ENCODE measurements at regions not wholly inside any gene's neighbourhood (a gene's known extent, or its start where the extent isn't known, plus 50 kb on each side); places are given as distances from the start of the nearest gene placed in this dataset.
"Not testable (repeated sequence)": the region's sequence is repeated elsewhere in the genome, so short reads cannot be mapped to it uniquely, and the experiment has no call there.

DNA sequence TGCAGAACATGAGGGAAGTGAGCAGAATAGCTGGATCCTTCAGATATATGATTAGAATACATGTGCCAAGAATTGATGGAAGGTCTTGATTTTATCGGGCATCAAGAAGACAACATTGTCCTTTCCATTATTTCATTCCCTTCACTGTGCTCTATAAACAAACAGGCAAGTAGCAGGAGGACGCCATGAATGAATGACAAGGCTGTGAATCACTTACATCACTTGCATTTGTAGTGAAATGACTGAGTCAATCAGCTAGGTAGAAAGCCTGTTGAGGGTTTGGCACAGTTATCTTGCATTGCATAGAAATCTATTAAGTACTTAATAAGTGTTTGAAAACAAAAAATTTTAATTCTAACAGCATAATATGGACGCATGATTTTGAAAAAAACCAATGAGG lies 548.8 kb upstream of the IZUMO3 start:
- intact Hi-C loops (cut with micrococcal nuclease), result no loop called here
- H3K79me2 ChIP-seq (ENCODE audit: low read length), result no peaks in the 10 kb centered on the region
- H3K9ac ChIP-seq (ENCODE audit: low read length), result no peak overlapping the region
- no peaks in the 10 kb centered on the region for H3F3A ChIP-seq (ENCODE audit: low read length, unreplicated experiment)
- no peaks in the 10 kb centered on the region for H3K9me2 ChIP-seq (replicated peaks; ENCODE audit: low read length)
- POLR2A ChIA-PET (ENCODE audit: unreplicated experiment), result no interaction called here
- H2AFZ ChIP-seq (ENCODE audit: low read length), result no peak overlapping the region
- ATAC-seq (peak; percentile 94), DNase-seq (peak; percentile 38)
- H3K4me3 ChIP-seq (ENCODE audit: low read length), result no peak overlapping the region
- H3K27ac ChIP-seq (ENCODE audit: low read length), result peak overlapping the region; percentile 28; the same call in 1 of the 2 replicates
- no peaks in the 10 kb centered on the region for H3K36me3 ChIP-seq (ENCODE audit: low read depth, low read length)
- no peaks in the 10 kb centered on the region for H3K9me3 ChIP-seq (ENCODE audit: low read length)
- no peaks in the 10 kb centered on the region for H3K4me1 ChIP-seq (ENCODE audit: insufficient read depth, low read length)
- BruUV-seq (replicated peaks), result no TSS peak
- no peak overlapping the region for H3K4me2 ChIP-seq (ENCODE audit: low read length)
- TF ChIP-seq EZH2 (IDR thresholded peaks at IDR 0.05; ENCODE audit: low read length, unreplicated experiment), result no peak
- TF ChIP-seq EZH2phosphoT487 (IDR thresholded peaks at IDR 0.05; ENCODE audit: borderline replicate concordance, low read length), result no peak
- CTCF ChIA-PET, result interaction anchor here (0.5 kb wide), 1 partner anchor 616 kb away, joined by 4 read pairs; no protein-coding TSS in a partner anchor
- H4K20me1 ChIP-seq (ENCODE audit: low read length), result no peaks in the 10 kb centered on the region
- H3K27me3 ChIP-seq (ENCODE audit: low read length), result no peaks in the 10 kb centered on the region

DNA sequence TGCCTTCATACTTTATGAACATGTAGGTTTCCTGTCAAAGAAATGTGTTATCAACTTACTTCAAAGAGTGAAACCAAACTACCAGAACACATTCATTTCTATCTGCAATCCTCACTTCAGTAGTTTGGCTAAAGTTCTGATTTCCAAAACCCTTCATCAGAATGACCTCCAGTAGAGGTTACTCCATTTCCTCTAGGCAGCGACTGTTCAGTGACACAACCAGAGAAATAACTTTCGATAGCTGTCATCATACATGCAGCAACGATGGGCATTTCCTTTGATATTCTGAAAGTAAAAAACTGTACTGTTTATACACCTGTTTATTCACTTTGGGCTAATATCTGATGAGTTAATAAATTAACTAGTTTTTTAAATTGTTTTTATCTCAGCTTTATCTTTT lies 532.5 kb upstream of the IZUMO3 start:
- Histone ChIP-seq H3K9me3 (ENCODE audit: low read length) (no peaks in the 10 kb centered on the region), H3K4me1 (ENCODE audit: insufficient read depth, low read length) (no peaks in the 10 kb centered on the region), H3K79me2 (ENCODE audit: low read length) (no peaks in the 10 kb centered on the region), H3K9ac (ENCODE audit: low read length) (no peak overlapping the region), H4K20me1 (ENCODE audit: low read length) (no peaks in the 10 kb centered on the region), H2AFZ (ENCODE audit: low read length) (no peak overlapping the region), H3K27ac (ENCODE audit: low read length) (no peak overlapping the region), H3F3A (ENCODE audit: low read length, unreplicated experiment) (no peaks in the 10 kb centered on the region), H3K36me3 (ENCODE audit: low read depth, low read length) (no peaks in the 10 kb centered on the region), H3K4me3 (ENCODE audit: low read length) (no peak overlapping the region), H3K27me3 (ENCODE audit: low read length) (no peaks in the 10 kb centered on the region), H3K9me2 (replicated peaks; ENCODE audit: low read length) (no peaks in the 10 kb centered on the region), H3K4me2 (ENCODE audit: low read length) (no peak overlapping the region)
- intact Hi-C loops (cut with micrococcal nuclease), result no loop called here
- no peak for TF ChIP-seq EZH2 (IDR thresholded peaks at IDR 0.05; ENCODE audit: low read length, unreplicated experiment)
- TF ChIP-seq, protein P1, sequence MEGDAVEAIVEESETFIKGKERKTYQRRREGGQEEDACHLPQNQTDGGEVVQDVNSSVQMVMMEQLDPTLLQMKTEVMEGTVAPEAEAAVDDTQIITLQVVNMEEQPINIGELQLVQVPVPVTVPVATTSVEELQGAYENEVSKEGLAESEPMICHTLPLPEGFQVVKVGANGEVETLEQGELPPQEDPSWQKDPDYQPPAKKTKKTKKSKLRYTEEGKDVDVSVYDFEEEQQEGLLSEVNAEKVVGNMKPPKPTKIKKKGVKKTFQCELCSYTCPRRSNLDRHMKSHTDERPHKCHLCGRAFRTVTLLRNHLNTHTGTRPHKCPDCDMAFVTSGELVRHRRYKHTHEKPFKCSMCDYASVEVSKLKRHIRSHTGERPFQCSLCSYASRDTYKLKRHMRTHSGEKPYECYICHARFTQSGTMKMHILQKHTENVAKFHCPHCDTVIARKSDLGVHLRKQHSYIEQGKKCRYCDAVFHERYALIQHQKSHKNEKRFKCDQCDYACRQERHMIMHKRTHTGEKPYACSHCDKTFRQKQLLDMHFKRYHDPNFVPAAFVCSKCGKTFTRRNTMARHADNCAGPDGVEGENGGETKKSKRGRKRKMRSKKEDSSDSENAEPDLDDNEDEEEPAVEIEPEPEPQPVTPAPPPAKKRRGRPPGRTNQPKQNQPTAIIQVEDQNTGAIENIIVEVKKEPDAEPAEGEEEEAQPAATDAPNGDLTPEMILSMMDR (conservative IDR thresholded peaks at IDR 0.05; ENCODE audit: low read depth, low read length), result no peak
- no peak for TF ChIP-seq EZH2phosphoT487 (IDR thresholded peaks at IDR 0.05; ENCODE audit: borderline replicate concordance, low read length)
- CTCF ChIA-PET, result no interaction called here
- BruUV-seq (replicated peaks), result no TSS peak
- POLR2A ChIA-PET (ENCODE audit: unreplicated experiment), result no interaction called here
- ATAC-seq, result no peak
- no peak for DNase-seq

DNA sequence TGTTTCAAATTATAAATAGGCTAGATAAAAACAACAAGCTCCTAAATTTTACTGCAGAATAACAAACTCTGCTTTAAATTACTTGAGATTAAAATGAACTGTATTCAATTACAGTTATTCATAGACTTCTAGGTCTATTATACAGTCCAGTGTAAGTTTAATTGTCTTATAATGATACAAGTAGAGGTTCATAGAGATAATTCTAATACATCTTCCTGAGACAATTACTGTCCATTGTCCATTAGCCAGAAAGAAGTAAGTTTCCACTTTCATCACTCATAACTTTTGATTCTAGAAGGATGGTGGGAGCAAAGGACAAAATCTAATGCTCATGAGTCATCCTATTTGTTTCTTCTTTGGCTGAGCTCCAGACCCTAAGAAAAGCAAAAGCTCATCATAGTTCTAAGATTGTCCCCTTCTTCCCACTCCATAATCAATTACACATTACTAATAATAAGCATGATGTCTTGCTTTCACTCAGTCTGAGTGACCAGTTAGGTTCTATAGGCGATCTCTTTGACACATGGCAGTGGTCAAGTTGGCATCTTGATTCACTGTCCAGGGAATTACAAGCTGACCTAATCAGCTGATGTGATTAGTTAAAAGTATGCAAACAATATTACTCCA lies 502.5 kb upstream of the IZUMO3 start:
- ATAC-seq, result no peak
- Histone ChIP-seq H3K4me1 (ENCODE audit: insufficient read depth, low read length) (no peaks in the 10 kb centered on the region), H3K9me3 (ENCODE audit: low read length) (no peaks in the 10 kb centered on the region), H3K4me2 (ENCODE audit: low read length) (no peak overlapping the region), H3K4me3 (ENCODE audit: low read length) (no peak overlapping the region), H3K9me2 (replicated peaks; ENCODE audit: low read length) (no peaks in the 10 kb centered on the region), H3K36me3 (ENCODE audit: low read depth, low read length) (no peaks in the 10 kb centered on the region), H4K20me1 (ENCODE audit: low read length) (no peaks in the 10 kb centered on the region), H3K9ac (ENCODE audit: low read length) (no peak overlapping the region), H2AFZ (ENCODE audit: low read length) (no peak overlapping the region), H3K27ac (ENCODE audit: low read length) (no peak overlapping the region), H3K27me3 (ENCODE audit: low read length) (no peaks in the 10 kb centered on the region), H3K79me2 (ENCODE audit: low read length) (no peaks in the 10 kb centered on the region), H3F3A (ENCODE audit: low read length, unreplicated experiment) (no peaks in the 10 kb centered on the region)
- TF ChIP-seq EZH2phosphoT487 (IDR thresholded peaks at IDR 0.05; ENCODE audit: borderline replicate concordance, low read length) (no peak), EZH2 (IDR thresholded peaks at IDR 0.05; ENCODE audit: low read length, unreplicated experiment) (no peak)
- TF ChIP-seq, protein P1 (conservative IDR thresholded peaks at IDR 0.05; ENCODE audit: low read depth, low read length), result no peak
- ChIA-PET CTCF (no interaction called here), POLR2A (ENCODE audit: unreplicated experiment) (no interaction called here)
- no TSS peak for BruUV-seq (replicated peaks)
- intact Hi-C loops (cut with micrococcal nuclease), result no loop called here
- no peak for DNase-seq

DNA sequence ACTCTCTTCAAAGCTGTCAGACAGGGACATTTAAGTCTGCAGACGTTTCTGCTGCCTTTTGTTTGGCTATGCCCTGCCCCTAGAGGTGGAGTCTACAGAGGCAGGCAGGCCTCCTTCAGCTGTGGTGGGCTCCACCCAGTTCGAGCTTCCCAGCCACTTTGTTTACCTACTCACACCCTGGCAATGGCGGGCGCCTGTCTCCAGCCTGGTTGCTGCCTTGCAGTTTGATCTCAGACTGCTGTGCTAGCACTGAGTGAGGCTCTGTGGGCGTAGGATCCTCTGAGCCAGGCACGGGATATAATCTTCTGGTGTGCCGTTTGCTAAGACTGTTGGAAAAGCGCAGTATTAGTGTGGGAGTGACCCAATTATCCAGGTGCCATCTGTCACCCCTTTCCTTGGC lies 499.8 kb upstream of the IZUMO3 start:
- H3K4me2 ChIP-seq (ENCODE audit: low read length); H3F3A ChIP-seq (ENCODE audit: low read length, unreplicated experiment); H3K36me3 ChIP-seq (ENCODE audit: low read depth, low read length); POLR2A ChIA-PET (ENCODE audit: unreplicated experiment); H3K9me2 ChIP-seq (replicated peaks; ENCODE audit: low read length); intact Hi-C loops (cut with micrococcal nuclease); H2AFZ ChIP-seq (ENCODE audit: low read length); H3K9ac ChIP-seq (ENCODE audit: low read length); ATAC-seq; DNase-seq; CTCF ChIA-PET; H3K4me3 ChIP-seq (ENCODE audit: low read length); H3K27me3 ChIP-seq (ENCODE audit: low read length); H3K27ac ChIP-seq (ENCODE audit: low read length); H4K20me1 ChIP-seq (ENCODE audit: low read length); BruUV-seq (replicated peaks); H3K4me1 ChIP-seq (ENCODE audit: insufficient read depth, low read length); H3K79me2 ChIP-seq (ENCODE audit: low read length); H3K9me3 ChIP-seq (ENCODE audit: low read length): not testable (repeated sequence)

Data from PC-3 (cell line).